GM12874 (cell line): ENCODE measurements at regions not wholly inside any gene's neighbourhood (a gene's known extent, or its start where the extent isn't known, plus 50 kb on each side); places are given as distances from the start of the nearest gene placed in this dataset.

Source experiments
- CTCF ChIP-seq: IDR thresholded peaks from 2 replicates; pipeline ENCODE4 v1.5.1; 2011; ENCODE audit warnings: low read depth, mild to moderate bottlenecking, control low read depth, low read length, moderate library complexity; ENCODE audit not compliant: insufficient read depth

- no peak for TF ChIP-seq CTCF
These were observed 63.0 kb downstream of the HLX start for GRCh38 chr1:220942278-220942677.

DNA sequence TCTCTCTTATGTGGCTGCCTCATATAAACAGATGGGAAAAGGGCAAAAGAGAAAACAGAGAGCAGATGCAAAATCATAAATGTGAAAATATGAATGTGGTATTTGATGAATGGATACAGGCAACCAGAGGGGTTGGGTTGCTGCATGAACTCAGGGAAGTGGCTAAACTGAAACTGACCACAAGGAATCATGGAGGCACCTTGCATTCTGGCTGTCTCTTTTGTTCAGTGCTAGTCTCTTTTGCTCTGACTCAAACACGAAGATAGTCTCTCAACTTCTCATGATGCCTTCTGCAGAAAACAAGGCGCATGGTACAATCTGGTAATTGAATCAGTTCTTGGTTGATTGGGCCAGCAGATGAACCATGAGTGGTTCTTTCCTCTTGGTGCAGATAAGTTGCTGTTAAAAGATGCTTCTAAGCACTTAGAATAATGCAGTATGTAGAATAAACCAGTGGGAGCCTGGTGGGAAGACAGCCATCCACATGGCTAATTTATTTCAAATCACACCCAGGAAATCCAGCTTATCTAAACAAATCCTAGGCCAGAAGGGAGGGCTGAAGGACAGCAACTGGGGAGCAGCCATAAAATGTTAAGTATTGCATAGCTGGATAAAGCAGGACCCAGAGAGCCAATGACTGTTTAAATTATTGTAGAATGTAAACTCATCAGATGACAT lies 64.2 kb downstream of the HLX start:
- TF ChIP-seq CTCF, result no peak

DNA sequence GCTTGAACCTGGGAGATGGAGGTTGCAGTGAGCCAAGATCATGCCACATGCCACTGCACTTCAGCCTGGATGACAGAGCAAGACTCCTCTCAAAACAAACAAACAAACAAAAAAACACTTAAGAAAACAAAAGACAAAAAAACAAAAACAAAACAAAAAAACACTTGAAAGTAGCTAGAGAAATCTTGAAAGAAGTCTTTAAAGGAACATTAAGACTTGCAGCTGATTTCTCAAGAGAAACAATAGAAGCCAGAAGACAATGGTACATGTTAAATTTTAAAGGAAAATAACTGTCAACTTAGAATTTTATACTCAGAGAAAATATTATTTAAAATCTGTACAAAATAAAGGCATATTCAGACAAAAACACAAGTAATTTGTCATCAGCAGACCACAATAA lies 71.3 kb downstream of the HLX start:
- no peak for TF ChIP-seq CTCF

GRCh38 chr1:220952961-220953643 lies 73.9 kb downstream of the HLX start:
- TF ChIP-seq CTCF, result no peak

- no peak for TF ChIP-seq CTCF
These were observed 75.3 kb downstream of the HLX start for GRCh38 chr1:220954321-220955075.

- no peak for TF ChIP-seq CTCF
These were observed 75.9 kb downstream of the HLX start for GRCh38 chr1:220955116-220955515.

GRCh38 chr1:220956501-220957232 lies 77.4 kb downstream of the HLX start:
- TF ChIP-seq CTCF, result no peak
